Peyer's patch (tissue), 4 donors: ENCODE measurements at regions not wholly inside any gene's neighbourhood (a gene's known extent, or its start where the extent isn't known, plus 50 kb on each side); places are given as distances from the start of the nearest gene placed in this dataset.

Experiments used
- CTCF ChIP-seq, 6 experiments: fragments of 450-650 bp in 4 of 6; fragments of 200-600 bp in 2 of 6; sonication (generic) in 1 of 6; IDR thresholded peaks; one replicate each; pipeline ENCODE4 v1.5.1; 2017 to 2019; ENCODE audit warnings: antibody characterized with exemption in 6 of 6, mild to moderate bottlenecking in 3 of 6, moderate library complexity in 1 of 6
- POLR2A ChIP-seq, 2 donors: fragments of 450-650 bp; IDR thresholded peaks; one replicate each; pipeline ENCODE4 v1.5.1; 2017; ENCODE audit warnings: antibody characterized with exemption in 2 of 2, mild to moderate bottlenecking in 2 of 2, moderate library complexity in 2 of 2

- TF ChIP-seq CTCF (IDR thresholded peaks at IDR 0.05), result no peak
- no peak for TF ChIP-seq POLR2A (IDR thresholded peaks at IDR 0.05)
Measured at GRCh38 chr11:128365044-128365443, 222.3 kb downstream of the ETS1 start.
